GM20000 (cell line): ENCODE measurements at regions not wholly inside any gene's neighbourhood (a gene's known extent, or its start where the extent isn't known, plus 50 kb on each side); places are given as distances from the start of the nearest gene placed in this dataset.

Source experiments
- DNase-seq: peaks from one replicate; pipeline ENCODE4 v3.0.0; 2012; ENCODE audit warnings: low spot score
- TF ChIP-seq, protein P1 (sequence below): IDR thresholded peaks from 2 replicates; pipeline ENCODE4 v1.5.1; 2012; ENCODE audit warnings: mild to moderate bottlenecking, control low read depth; ENCODE audit errors: extremely low read depth, missing control alignments

GRCh38 chr20:20796766-20797440, 84.5 kb upstream of the RALGAPA2 start:
- TF ChIP-seq, protein P1, sequence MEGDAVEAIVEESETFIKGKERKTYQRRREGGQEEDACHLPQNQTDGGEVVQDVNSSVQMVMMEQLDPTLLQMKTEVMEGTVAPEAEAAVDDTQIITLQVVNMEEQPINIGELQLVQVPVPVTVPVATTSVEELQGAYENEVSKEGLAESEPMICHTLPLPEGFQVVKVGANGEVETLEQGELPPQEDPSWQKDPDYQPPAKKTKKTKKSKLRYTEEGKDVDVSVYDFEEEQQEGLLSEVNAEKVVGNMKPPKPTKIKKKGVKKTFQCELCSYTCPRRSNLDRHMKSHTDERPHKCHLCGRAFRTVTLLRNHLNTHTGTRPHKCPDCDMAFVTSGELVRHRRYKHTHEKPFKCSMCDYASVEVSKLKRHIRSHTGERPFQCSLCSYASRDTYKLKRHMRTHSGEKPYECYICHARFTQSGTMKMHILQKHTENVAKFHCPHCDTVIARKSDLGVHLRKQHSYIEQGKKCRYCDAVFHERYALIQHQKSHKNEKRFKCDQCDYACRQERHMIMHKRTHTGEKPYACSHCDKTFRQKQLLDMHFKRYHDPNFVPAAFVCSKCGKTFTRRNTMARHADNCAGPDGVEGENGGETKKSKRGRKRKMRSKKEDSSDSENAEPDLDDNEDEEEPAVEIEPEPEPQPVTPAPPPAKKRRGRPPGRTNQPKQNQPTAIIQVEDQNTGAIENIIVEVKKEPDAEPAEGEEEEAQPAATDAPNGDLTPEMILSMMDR: no peak
- DNase-seq: no peak

DNA sequence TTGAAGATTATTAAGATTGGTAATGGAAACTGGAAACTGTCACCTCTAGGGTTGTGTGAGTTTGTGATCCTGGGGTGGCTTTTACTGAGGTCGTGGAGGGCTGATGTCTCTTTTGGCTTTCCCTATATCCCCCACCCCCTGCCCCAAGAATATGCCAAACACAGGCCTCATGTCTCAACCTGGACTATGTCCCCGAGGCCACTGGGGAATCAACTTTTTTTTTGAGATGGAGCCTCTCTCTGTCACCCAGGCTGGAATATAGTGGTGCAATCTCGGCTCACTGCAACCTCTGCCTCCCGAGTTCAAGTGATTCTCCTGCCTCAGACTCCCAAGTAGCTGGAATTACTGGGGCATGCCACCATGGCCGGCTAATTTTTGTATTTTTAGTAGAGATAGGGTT, 83.3 kb upstream of the RALGAPA2 start:
- no peak for DNase-seq
- TF ChIP-seq, protein P1: no peak

DNA sequence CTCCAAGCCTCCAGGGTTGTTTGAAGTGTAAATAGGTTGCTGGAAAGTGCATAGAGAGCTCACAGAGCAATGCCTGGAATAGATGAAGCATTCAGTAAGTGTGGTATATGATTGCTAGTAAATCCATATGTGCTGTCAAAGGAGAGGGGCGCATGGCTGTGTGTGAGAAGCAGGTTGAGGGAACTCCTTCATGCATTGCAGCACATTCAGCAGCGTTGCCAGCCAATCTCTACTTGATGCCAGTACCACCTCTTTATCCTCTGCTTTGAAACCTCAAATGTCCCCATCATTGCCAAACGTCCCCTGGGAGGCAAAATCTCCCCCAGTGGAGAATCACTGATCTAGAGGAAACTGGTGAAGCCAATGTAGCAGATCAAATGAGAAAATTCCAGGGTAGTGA, 82.7 kb upstream of the RALGAPA2 start:
- TF ChIP-seq, protein P1: no peak

DNA sequence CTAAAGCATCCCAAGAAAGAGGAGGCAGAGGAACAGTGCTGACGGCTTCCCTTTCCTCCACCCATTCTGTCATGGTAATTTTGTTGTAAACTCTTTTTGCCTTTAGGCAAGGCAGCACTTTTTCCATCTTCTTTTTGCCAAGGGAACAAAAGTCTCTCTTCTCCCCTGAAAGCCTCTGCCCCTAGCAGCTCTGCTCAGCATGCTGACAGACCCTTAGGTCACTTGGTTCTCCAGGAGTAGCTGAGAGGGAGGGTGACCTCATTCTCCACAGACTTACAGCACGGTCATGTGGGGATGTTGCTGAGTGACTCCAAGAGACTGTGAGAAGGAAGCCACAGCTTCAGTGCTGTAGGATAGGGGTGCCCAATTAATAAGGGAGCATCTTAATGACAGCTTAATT, 81.1 kb upstream of the RALGAPA2 start:
- TF ChIP-seq, protein P1: no peak
- DNase-seq: no peak

More for the DNA sequence above, 82.7 kb upstream of the RALGAPA2 start:
- no peak for DNase-seq

- TF ChIP-seq, protein P1: no peak
- DNase-seq: no peak
Measured at GRCh38 chr20:20791664-20792568, 79.5 kb upstream of the RALGAPA2 start.

- DNase-seq: no peak
- TF ChIP-seq, protein P1: no peak
Measured at GRCh38 chr20:20788308-20788707, 75.9 kb upstream of the RALGAPA2 start.

GRCh38 chr20:20786428-20786827, 74.0 kb upstream of the RALGAPA2 start:
- TF ChIP-seq, protein P1: no peak
- no peak for DNase-seq
